GM21717 (cell line): ENCODE measurements at regions not wholly inside any gene's neighbourhood (a gene's known extent, or its start where the extent isn't known, plus 50 kb on each side); places are given as distances from the start of the nearest gene placed in this dataset.
A peak's percentile ranks its signal among the peaks of the same experiment; 100 is the strongest.

Experiments
- ATAC-seq: cut with Tn5 transposase; IDR thresholded peaks from one replicate; pipeline ENCODE4 v1.9.1; 2021; ENCODE audit warnings: mild to moderate bottlenecking, moderate library complexity; ENCODE audit not compliant: unreplicated experiment

GRCh38 chr3:152710549-152710948, 124.4 kb upstream of the P2RY1 start:
- no peak for ATAC-seq

GRCh38 chr3:152713989-152714388, 120.9 kb upstream of the P2RY1 start:
- no peak for ATAC-seq

DNA sequence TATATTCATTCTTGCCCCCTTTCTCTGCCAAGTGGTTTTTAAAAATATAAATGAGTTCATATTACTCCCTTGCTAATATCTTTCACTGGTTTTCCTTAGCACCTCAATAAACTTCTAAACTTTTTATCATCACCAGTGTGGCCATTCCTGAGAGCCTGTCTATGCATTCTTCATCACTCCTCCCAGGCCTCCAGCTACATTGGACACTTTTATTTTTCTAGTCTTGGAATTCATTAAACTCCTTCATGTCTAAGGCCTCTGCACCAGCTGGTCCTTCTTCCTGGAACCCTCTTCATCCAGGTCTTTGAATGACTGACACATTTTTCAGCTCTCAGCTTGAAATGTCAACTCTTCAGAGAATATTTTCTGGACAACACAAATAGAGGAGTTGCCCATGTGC, 120.4 kb upstream of the P2RY1 start:
- no peak for ATAC-seq

DNA sequence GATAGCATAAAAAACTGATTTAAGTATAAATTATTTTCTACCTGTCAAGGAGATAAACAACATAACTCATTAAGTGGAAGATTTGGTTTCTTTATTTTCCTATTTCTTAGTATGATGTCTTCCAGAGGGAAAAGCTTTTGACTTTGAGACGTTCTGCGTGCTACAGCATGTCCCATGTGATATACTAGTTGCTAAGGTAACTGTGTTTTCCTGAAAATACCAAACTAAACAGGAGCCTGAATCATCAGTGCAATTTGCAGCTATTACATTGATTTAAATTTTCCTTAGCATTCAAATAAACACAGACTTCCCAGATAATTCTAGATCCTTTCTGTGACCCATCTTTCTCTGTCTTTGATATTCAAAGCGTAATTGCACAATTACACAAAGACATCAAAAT, 117.7 kb upstream of the P2RY1 start:
- no peak for ATAC-seq

GRCh38 chr3:152718810-152719209, 116.1 kb upstream of the P2RY1 start:
- ATAC-seq, result no peak

- no peak for ATAC-seq
These were observed 115.7 kb upstream of the P2RY1 start for GRCh38 chr3:152719264-152719663.

DNA sequence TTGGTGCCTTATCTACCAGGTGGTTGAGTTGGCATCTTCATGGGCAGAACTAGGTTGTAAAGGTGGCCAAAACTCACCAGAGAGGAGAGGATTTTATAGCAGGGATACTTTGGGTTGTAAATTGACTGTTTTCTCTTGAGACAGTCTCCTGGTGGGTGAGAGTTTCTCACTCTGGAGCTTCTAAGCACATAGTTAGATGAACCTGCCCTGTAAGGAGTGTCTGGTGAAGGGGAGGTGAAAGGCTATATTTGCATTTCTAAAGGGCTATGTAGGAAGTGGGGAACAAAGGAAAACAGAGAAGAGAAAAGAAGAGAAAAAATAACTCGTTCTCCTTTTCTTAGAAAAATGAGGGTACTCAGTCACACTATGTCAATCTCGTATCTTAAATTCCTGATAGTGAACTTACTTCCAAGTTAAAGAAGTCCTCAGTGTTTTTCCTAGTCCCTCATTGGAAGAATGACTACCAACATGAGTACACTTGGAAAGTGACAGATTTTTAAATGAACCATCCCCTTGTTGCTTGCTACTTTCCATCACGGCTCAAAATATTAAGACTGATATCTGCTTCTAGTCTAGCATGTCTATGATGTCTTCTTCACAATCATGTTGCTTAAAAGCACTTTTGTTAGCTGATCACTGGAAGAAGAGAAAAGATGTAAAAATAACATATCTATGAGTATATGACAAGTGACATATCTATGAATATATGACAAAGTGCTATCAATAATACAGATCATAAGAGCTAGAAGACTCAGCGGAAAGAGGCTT, 113.8 kb upstream of the P2RY1 start:
- no peak for ATAC-seq

DNA sequence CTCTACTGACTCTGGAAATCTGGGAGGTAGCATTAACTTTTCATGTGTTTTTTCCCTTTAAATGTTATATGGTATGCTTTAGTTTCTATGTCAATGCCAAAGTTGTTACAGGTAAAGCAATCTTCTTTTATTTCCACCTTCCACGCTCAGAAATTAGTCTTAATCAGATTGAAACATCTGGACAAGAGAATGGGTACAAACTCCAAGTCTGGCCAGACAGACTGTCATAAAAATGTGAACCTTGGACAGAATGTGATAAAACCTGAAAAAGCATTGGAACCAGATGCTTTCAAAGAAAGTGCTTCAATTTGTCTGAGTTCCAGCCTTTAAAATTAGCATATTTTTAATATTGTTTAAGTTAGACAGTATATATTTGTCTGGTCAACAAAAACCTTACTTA, 110.7 kb upstream of the P2RY1 start:
- no peak for ATAC-seq

DNA sequence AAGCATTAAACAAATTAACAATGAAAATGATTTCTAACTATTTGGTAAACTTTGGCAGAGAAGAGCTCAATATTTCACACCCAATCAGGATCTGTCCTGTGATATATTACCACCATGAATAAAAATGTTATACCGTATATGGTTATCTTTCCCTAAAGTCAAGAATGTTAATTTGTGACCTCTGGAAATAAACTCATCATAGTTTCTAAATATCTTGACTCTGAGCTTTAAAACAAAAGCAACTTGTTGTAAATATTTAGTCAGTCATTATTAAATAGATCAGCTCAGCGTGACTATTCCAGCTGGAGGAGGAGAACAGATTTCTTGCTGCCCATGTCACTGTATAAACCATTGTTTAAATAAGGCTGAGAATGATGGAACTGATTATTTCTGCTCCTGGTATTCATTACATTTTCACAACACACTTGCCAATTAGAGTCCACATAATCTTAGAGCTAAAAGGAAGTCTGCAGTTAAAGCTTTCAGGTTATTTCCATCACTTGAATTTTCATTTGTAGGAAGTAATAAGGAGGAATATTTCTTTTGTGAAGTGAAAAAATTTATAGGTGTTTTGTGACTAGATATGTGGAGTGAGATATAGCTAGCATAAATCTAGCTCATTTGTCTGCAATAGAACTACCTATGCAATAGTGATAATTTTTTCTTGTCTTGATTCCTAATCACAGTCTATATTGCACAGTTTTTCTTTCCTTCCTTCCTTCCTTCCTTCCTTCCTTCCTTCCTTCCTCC, 106.5 kb upstream of the P2RY1 start:
- no peak for ATAC-seq

GRCh38 chr3:152729906-152730305, 105.0 kb upstream of the P2RY1 start:
- ATAC-seq, result peak; percentile 81

DNA sequence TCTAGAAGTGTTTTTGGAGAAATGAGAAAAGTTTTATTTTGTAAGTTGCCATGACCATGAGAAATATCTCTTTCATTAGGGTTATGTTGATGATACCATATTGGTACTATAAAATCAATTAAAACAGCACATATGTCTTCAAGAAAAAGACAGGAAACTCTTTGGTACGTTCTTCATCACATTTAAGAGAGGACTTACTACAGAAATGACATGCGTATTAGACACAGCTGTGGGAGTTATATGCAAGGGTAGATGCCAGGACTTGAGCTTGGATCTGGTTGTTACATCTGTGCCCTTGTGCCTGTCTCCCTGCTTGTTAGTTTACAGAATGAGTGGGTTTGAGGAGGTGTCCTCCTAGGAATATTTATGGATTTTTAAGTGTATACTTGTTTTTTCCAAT, 103.4 kb upstream of the P2RY1 start:
- ATAC-seq, result no peak

DNA sequence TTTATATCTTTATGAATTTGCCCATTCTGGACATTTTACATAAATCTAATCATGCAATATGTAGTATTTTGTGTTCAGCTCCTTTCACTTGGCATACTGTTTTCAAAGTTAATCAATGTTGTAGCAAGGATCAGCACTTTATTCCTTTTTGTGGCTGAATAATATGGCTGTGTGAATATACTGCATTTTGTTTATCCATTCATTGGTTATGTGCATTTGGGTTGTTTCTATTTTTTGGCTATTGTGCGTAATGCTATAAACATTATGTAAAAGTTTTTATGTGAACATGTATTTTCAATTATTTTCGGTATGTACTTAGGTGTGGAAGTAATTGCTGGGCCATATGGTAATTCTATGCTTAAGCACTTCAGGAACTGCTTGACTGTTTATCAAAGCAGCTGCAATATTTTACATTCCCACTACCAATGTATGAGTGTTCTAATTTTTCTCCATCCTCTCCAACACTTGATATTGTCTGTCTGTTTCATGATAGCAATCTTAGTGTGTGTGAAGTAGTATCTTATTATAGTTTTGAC, 101.3 kb upstream of the P2RY1 start:
- no peak for ATAC-seq

- ATAC-seq, result peak; percentile 100
These were observed 97.7 kb upstream of the P2RY1 start for GRCh38 chr3:152737021-152737908.

GRCh38 chr3:152738656-152739055, 96.3 kb upstream of the P2RY1 start:
- no peak for ATAC-seq

GRCh38 chr3:152742368-152743347, 92.3 kb upstream of the P2RY1 start:
- ATAC-seq, result peak; percentile 67

GRCh38 chr3:152745646-152746045, 89.3 kb upstream of the P2RY1 start:
- ATAC-seq, result no peak

- ATAC-seq, result no peak
These were observed 80.6 kb upstream of the P2RY1 start for GRCh38 chr3:152754303-152754702.

DNA sequence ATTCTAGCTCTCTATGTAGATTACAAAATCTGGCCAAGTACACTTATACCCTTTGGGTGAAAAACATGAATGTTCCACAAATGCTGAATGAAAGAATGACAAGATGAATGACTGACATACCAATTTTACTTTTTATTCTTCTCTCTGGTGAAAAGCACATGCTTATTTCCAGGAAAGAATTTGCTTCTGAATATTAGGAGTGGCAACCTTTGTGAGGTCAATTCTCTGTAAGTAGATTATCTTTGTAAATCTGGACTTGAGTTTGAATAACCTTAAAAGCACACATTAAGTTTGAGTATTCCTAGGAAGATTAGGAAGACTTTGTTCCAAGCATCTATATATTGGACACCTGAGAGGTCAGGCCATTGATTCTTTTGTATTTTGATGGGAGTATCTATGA, 78.1 kb upstream of the P2RY1 start:
- no peak for ATAC-seq

- ATAC-seq, result peak; percentile 75
These were observed 74.8 kb upstream of the P2RY1 start for GRCh38 chr3:152760024-152760563.

DNA sequence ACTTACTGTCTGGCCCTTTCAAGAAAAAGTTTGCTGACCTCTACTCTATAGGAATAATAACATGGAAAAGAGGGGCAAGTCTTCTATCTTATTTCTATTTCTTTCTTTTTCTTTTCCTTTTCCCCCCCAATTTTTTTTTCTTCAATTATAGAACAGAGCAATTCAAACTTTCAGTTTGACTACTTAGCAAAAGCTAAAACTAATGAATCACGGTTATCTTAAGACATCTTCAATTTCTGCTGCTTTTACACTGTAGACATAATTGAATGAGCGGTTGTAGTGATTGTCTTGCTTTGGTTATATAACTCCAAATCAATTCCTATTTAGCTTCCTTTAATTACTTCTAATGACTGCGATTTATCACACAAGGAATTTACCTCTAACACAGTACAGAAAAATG, 74.3 kb upstream of the P2RY1 start:
- peak; percentile 30 for ATAC-seq
